ENCODE measurements at regions not wholly inside any gene's neighbourhood (a gene's known extent, or its start where the extent isn't known, plus 50 kb on each side); places are given as distances from the start of the nearest gene placed in this dataset.

DNA sequence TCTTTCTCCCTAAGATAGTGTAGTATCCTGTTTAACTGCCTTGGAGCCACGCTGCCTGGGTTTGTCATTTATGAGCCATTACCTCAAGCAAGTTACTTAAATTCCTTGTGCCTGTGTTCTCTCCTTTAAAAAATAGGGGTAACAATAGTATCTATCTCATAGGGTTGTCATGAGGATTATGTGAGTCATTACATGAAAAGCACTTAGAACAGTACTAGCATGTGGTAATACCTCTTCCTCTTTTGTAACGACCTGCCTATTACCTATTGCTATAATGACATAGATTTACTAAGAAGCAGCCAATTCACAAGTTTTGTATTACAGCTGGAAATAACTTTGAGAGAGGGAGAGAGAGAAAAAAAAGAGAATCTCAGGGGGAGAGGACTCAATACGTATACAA is 834.7 kb downstream of the RAPGEF2 start:
- H3K23ac ChIP-seq (ENCODE audit: insufficient read length), result no peak overlapping the region
- no peak overlapping the region for H2BK20ac ChIP-seq (ENCODE audit: low read length)
- no peak overlapping the region for H4K91ac ChIP-seq (replicated peaks; ENCODE audit: insufficient read length, low read length)
- H3K4ac ChIP-seq (replicated peaks; ENCODE audit: insufficient read length, low read depth, low read length), result no peak overlapping the region
- no peaks in the 10 kb centered on the region for H3K27me3 ChIP-seq (replicated peaks in 1 of 4; ENCODE audit: control insufficient read depth in 3 of 4, extremely low read depth in 1 of 4, insufficient read depth in 3 of 4, low read length in 3 of 4)
- no peak overlapping the region for H4K8ac ChIP-seq (ENCODE audit: extremely low read depth, insufficient read depth, low read length)
- TF ChIP-seq YY1 (IDR thresholded peaks at IDR 0.05; ENCODE audit: low read depth, low read length) (no peak), JUN (IDR thresholded peaks at IDR 0.05; ENCODE audit: low read depth, low read length) (no peak), HDAC2 (IDR thresholded peaks at IDR 0.05; ENCODE audit: borderline replicate concordance in 1 of 2, low read depth in 2 of 2, low read length in 2 of 2) (no peak)
- no peak overlapping the region for H3K18ac ChIP-seq (ENCODE audit: extremely low read depth, low read length)
- no peaks in the 10 kb centered on the region; a peak in 1 of 8 replicates for H3K36me3 ChIP-seq (ENCODE audit: control insufficient read depth in 2 of 4, insufficient read depth in 4 of 4, low read length in 3 of 4)
- ChIA-PET CTCF (ENCODE audit: partially characterized antibody) (no interaction called here), POLR2A (ENCODE audit: partially characterized antibody) (no interaction called here)
- H3K79me1 ChIP-seq (ENCODE audit: low read depth, low read length), result no peaks in the 10 kb centered on the region
- H3K4me3 ChIP-seq (ENCODE audit: extremely low read depth in 1 of 4, insufficient read depth in 2 of 4, low read depth in 3 of 4, low read length in 4 of 4), result no peak overlapping the region
- no peak overlapping the region for H3K27ac ChIP-seq (ENCODE audit: low read depth, low read length)
- no peak overlapping the region for H2BK120ac ChIP-seq (replicated peaks; ENCODE audit: low read depth, low read length)
- H3K56ac ChIP-seq (replicated peaks; ENCODE audit: insufficient read length, low read depth, low read length), result no peak overlapping the region
- H3K23me2 ChIP-seq (ENCODE audit: low read depth, low read length), result no peaks in the 10 kb centered on the region
- H3K79me2 ChIP-seq (ENCODE audit: control insufficient read depth in 1 of 2, insufficient read depth in 2 of 2, low read length in 2 of 2), result no peaks in the 10 kb centered on the region
- H2AK5ac ChIP-seq (ENCODE audit: low read depth, low read length), result no peak overlapping the region
- no peaks in the 10 kb centered on the region for H4K20me1 ChIP-seq (replicated peaks in 1 of 2; ENCODE audit: control insufficient read depth in 1 of 2, insufficient read depth in 2 of 2, low read length in 2 of 2)
- no peak overlapping the region for H2BK12ac ChIP-seq (ENCODE audit: low read depth, low read length)
- H2AFZ ChIP-seq (ENCODE audit: low read length), result no peak overlapping the region
- 93% methylated on average over 3 of the region's 3 CpGs; no CpG with 5 or more reads in 1 of the 2 experiments for WGBS, 2 experiments (ENCODE audit: extremely low coverage in 1 of 2, insufficient coverage in 1 of 2, insufficient read length in 1 of 2, insufficient replicate concordance in 2 of 2, low coverage in 1 of 2, low lambda C conversion rate in 2 of 2, missing lambda C conversion rate in 1 of 2)
- no peak overlapping the region for H3K4me2 ChIP-seq (ENCODE audit: insufficient read depth in 1 of 2, low read depth in 2 of 2, low read length in 2 of 2)
- H4K5ac ChIP-seq (ENCODE audit: insufficient read length, low read depth, low read length), result no peak overlapping the region
- no peak for FAIRE-seq
- no peak overlapping the region for H3K9ac ChIP-seq (replicated peaks in 1 of 4; ENCODE audit: extremely low read depth in 1 of 4, low read depth in 3 of 4, low read length in 3 of 4)
- no peaks in the 10 kb centered on the region for H3K4me1 ChIP-seq (replicated peaks in 1 of 4; ENCODE audit: control insufficient read depth in 3 of 4, insufficient read depth in 4 of 4, low read length in 3 of 4)
- no peak overlapping the region for H2BK5ac ChIP-seq (ENCODE audit: low read depth, low read length)
- DNase-seq (ENCODE audit: low read depth in 1 of 2, low spot score in 2 of 2), result no peak
- H3K9me3 ChIP-seq (ENCODE audit: insufficient read depth in 2 of 2, low read depth in 1 of 2, low read length in 1 of 2), result peaks cover 18 to 22% of the 10 kb centered on the region in 2 experiments; a peak in 3 of 4 replicates
- H3K14ac ChIP-seq (ENCODE audit: insufficient read length), result no peak overlapping the region
- H2BK15ac ChIP-seq (ENCODE audit: low read length), result no peak overlapping the region

All from H1 (cell line).